Activated T-cell treated with anti-CD3 and anti-CD28 coated beads, Interleukin-2, amount 50 U/mL, for 4 hours (primary cell): ENCODE measurements at regions not wholly inside any gene's neighbourhood (a gene's known extent, or its start where the extent isn't known, plus 50 kb on each side); places are given as distances from the start of the nearest gene placed in this dataset.

Experiments used
- ATAC-seq, 2 donors: fragments of 200-7000 bp; cut with Tn5 transposase; one replicate each; pipeline ENCODE4 v1.10.0; 2021
- DNase-seq: peaks from one replicate; pipeline ENCODE4 v3.0.0-alpha.2; 2020
- H3K27me3 Mint-ChIP-seq: one replicate; pipeline ENCODE4 v1.8.0; 2021; ENCODE audit warnings: low read depth, mixed read lengths
- H3K36me3 Mint-ChIP-seq: one replicate; pipeline ENCODE4 v1.8.0; 2022; ENCODE audit warnings: mixed read lengths; ENCODE audit not compliant: insufficient read depth
- H3K4me1 Mint-ChIP-seq: one replicate; pipeline ENCODE4 v1.8.0; 2021; ENCODE audit warnings: low read depth, mixed read lengths
- H3K4me3 Mint-ChIP-seq: one replicate; pipeline ENCODE4 v1.8.0; 2021; ENCODE audit warnings: mild to moderate bottlenecking, moderate library complexity, mixed read lengths
- H3K9me3 Mint-ChIP-seq: one replicate; pipeline ENCODE4 v1.8.0; 2021; ENCODE audit warnings: mixed read lengths

- DNase-seq = no peak
- Mint-ChIP-seq H3K27me3 (no peaks in the 10 kb centered on the region), H3K4me3 (no peak overlapping the region), H3K9me3 (peaks cover 3% of the 10 kb centered on the region), H3K36me3 (no peaks in the 10 kb centered on the region), H3K4me1 (no peaks in the 10 kb centered on the region)
- ATAC-seq = no peak
Measured at GRCh38 chr2:5803547-5803946, 111.4 kb downstream of the SOX11 start.

GRCh38 chr2:5818961-5819600 is 126.9 kb downstream of the SOX11 start:
- no peaks in the 10 kb centered on the region for H3K4me1 Mint-ChIP-seq
- H3K27me3 Mint-ChIP-seq = no peaks in the 10 kb centered on the region
- DNase-seq (no peak), ATAC-seq (no peak)
- no peaks in the 10 kb centered on the region for H3K36me3 Mint-ChIP-seq
- H3K9me3 Mint-ChIP-seq = peaks cover 5% of the 10 kb centered on the region
- H3K4me3 Mint-ChIP-seq = no peak overlapping the region

GRCh38 chr2:5824126-5824525 is 131.9 kb downstream of the SOX11 start:
- Mint-ChIP-seq H3K4me3 (no peak overlapping the region), H3K4me1 (no peaks in the 10 kb centered on the region), H3K9me3 (peaks cover 9% of the 10 kb centered on the region), H3K36me3 (no peaks in the 10 kb centered on the region), H3K27me3 (no peaks in the 10 kb centered on the region)
- no peak for DNase-seq
- ATAC-seq = no peak

GRCh38 chr2:5825686-5826085 is 133.5 kb downstream of the SOX11 start:
- H3K4me1 Mint-ChIP-seq = no peaks in the 10 kb centered on the region
- no peaks in the 10 kb centered on the region for H3K27me3 Mint-ChIP-seq
- ATAC-seq (no peak), DNase-seq (no peak)
- peaks cover 13% of the 10 kb centered on the region for H3K9me3 Mint-ChIP-seq
- no peaks in the 10 kb centered on the region for H3K36me3 Mint-ChIP-seq
- H3K4me3 Mint-ChIP-seq = no peak overlapping the region

- no peaks in the 10 kb centered on the region for H3K36me3 Mint-ChIP-seq
- H3K4me1 Mint-ChIP-seq = no peaks in the 10 kb centered on the region
- ATAC-seq (no peak), DNase-seq (no peak)
- no peak overlapping the region for H3K4me3 Mint-ChIP-seq
- peaks cover 13% of the 10 kb centered on the region for H3K9me3 Mint-ChIP-seq
- H3K27me3 Mint-ChIP-seq = no peaks in the 10 kb centered on the region
Measured at GRCh38 chr2:5826979-5827655, 134.9 kb downstream of the SOX11 start.

GRCh38 chr2:5834501-5834900 is 142.3 kb downstream of the SOX11 start:
- no peaks in the 10 kb centered on the region for H3K4me1 Mint-ChIP-seq

GRCh38 chr2:5839550-5839949 is 147.4 kb downstream of the SOX11 start:
- H3K27me3 Mint-ChIP-seq = no peaks in the 10 kb centered on the region
- DNase-seq (no peak), ATAC-seq (no peak)
- H3K4me3 Mint-ChIP-seq = no peak overlapping the region
- no peaks in the 10 kb centered on the region for H3K9me3 Mint-ChIP-seq
- H3K36me3 Mint-ChIP-seq = no peaks in the 10 kb centered on the region
- no peaks in the 10 kb centered on the region for H3K4me1 Mint-ChIP-seq

More at GRCh38 chr2:5834501-5834900, 142.3 kb downstream of the SOX11 start:
- DNase-seq (no peak), ATAC-seq (no peak)
- Mint-ChIP-seq H3K27me3 (no peaks in the 10 kb centered on the region), H3K9me3 (peaks cover 4% of the 10 kb centered on the region), H3K4me3 (no peak overlapping the region), H3K36me3 (no peaks in the 10 kb centered on the region)

- Mint-ChIP-seq H3K9me3 (peaks cover 4% of the 10 kb centered on the region), H3K4me3 (no peak overlapping the region), H3K36me3 (no peaks in the 10 kb centered on the region), H3K4me1 (no peaks in the 10 kb centered on the region), H3K27me3 (no peaks in the 10 kb centered on the region)
- DNase-seq (no peak), ATAC-seq (no peak)
Measured at GRCh38 chr2:5841126-5841525, 148.9 kb downstream of the SOX11 start.

GRCh38 chr2:5842326-5842725 is 150.1 kb downstream of the SOX11 start:
- H3K27me3 Mint-ChIP-seq = no peaks in the 10 kb centered on the region
- H3K4me3 Mint-ChIP-seq = no peak overlapping the region
- H3K9me3 Mint-ChIP-seq = peaks cover 4% of the 10 kb centered on the region
- H3K4me1 Mint-ChIP-seq = no peaks in the 10 kb centered on the region
- no peak for DNase-seq
- no peaks in the 10 kb centered on the region for H3K36me3 Mint-ChIP-seq
- no peak for ATAC-seq

GRCh38 chr2:5845798-5846330 is 153.7 kb downstream of the SOX11 start:
- Mint-ChIP-seq H3K27me3 (no peaks in the 10 kb centered on the region), H3K9me3 (peaks cover 4% of the 10 kb centered on the region)

GRCh38 chr2:5846881-5847280 is 154.7 kb downstream of the SOX11 start:
- H3K4me1 Mint-ChIP-seq = no peaks in the 10 kb centered on the region
- DNase-seq = no peak
- no peak overlapping the region for H3K4me3 Mint-ChIP-seq
- no peak for ATAC-seq
- H3K27me3 Mint-ChIP-seq = no peaks in the 10 kb centered on the region
- peaks cover 4% of the 10 kb centered on the region for H3K9me3 Mint-ChIP-seq
- H3K36me3 Mint-ChIP-seq = no peaks in the 10 kb centered on the region

More at GRCh38 chr2:5845798-5846330, 153.7 kb downstream of the SOX11 start:
- H3K4me3 Mint-ChIP-seq = no peak overlapping the region
- DNase-seq (no peak), ATAC-seq (no peak)
- H3K4me1 Mint-ChIP-seq = no peaks in the 10 kb centered on the region
- no peaks in the 10 kb centered on the region for H3K36me3 Mint-ChIP-seq

- no peak overlapping the region for H3K4me3 Mint-ChIP-seq
- H3K36me3 Mint-ChIP-seq = no peaks in the 10 kb centered on the region
- DNase-seq (no peak), ATAC-seq (no peak)
- no peaks in the 10 kb centered on the region for H3K4me1 Mint-ChIP-seq
- no peaks in the 10 kb centered on the region for H3K27me3 Mint-ChIP-seq
- peaks cover 4% of the 10 kb centered on the region for H3K9me3 Mint-ChIP-seq
Measured at GRCh38 chr2:5849562-5849961, 157.4 kb downstream of the SOX11 start.

- DNase-seq = no peak
Measured at GRCh38 chr2:5851410-5851809, 159.2 kb downstream of the SOX11 start.

GRCh38 chr2:5854797-5855196 is 162.6 kb downstream of the SOX11 start:
- DNase-seq = no peak
- no peaks in the 10 kb centered on the region for H3K36me3 Mint-ChIP-seq
- H3K9me3 Mint-ChIP-seq = peaks cover 13% of the 10 kb centered on the region
- no peaks in the 10 kb centered on the region for H3K27me3 Mint-ChIP-seq
- H3K4me3 Mint-ChIP-seq = no peak overlapping the region
- no peak for ATAC-seq
- no peaks in the 10 kb centered on the region for H3K4me1 Mint-ChIP-seq

More at GRCh38 chr2:5851410-5851809, 159.2 kb downstream of the SOX11 start:
- H3K27me3 Mint-ChIP-seq = no peaks in the 10 kb centered on the region
- H3K9me3 Mint-ChIP-seq = peaks cover 3% of the 10 kb centered on the region
- ATAC-seq = no peak
- H3K36me3 Mint-ChIP-seq = no peaks in the 10 kb centered on the region
- no peak overlapping the region for H3K4me3 Mint-ChIP-seq
- H3K4me1 Mint-ChIP-seq = no peaks in the 10 kb centered on the region

- ATAC-seq (no peak), DNase-seq (no peak)
- H3K36me3 Mint-ChIP-seq = no peaks in the 10 kb centered on the region
- H3K4me1 Mint-ChIP-seq = no peaks in the 10 kb centered on the region
- peaks cover 10% of the 10 kb centered on the region for H3K9me3 Mint-ChIP-seq
- H3K27me3 Mint-ChIP-seq = no peaks in the 10 kb centered on the region
- no peak overlapping the region for H3K4me3 Mint-ChIP-seq
Measured at GRCh38 chr2:5867056-5867455, 174.9 kb downstream of the SOX11 start.
